ENCODE measurements at regions not wholly inside any gene's neighbourhood (a gene's known extent, or its start where the extent isn't known, plus 50 kb on each side); places are given as distances from the start of the nearest gene placed in this dataset.

- Histone ChIP-seq H3K27ac (replicated peaks) (no peak overlapping the region), H3K4me3 (replicated peaks; ENCODE audit: insufficient read depth, low read length) (no peak overlapping the region), H3K27me3 (ENCODE audit: insufficient read depth, poor library complexity, severe bottlenecking) (peaks cover 3% of the 10 kb centered on the region)
- no peak for DNase-seq (ENCODE audit: low read depth in 1 of 2, low spot score in 1 of 2)
- TF ChIP-seq REST (IDR thresholded peaks at IDR 0.05; ENCODE audit: insufficient replicate concordance, low read depth) (no peak), SPI1 (IDR thresholded peaks at IDR 0.05; ENCODE audit: borderline replicate concordance, low read depth) (no peak), CTCF (IDR thresholded peaks at IDR 0.05; ENCODE audit: insufficient read depth, low read length) (no peak), POLR2AphosphoS5 (IDR thresholded peaks at IDR 0.05; ENCODE audit: low read depth) (no peak), GABPA (IDR thresholded peaks at IDR 0.05; ENCODE audit: low read depth) (no peak)
These were observed 333.7 kb downstream of the CYP26B1 start for GRCh38 chr2:71813807-71814470.

GRCh38 chr2:71813315-71813714 lies 334.3 kb downstream of the CYP26B1 start:
- no peak overlapping the region for H3K27ac ChIP-seq (replicated peaks)
- H3K27me3 ChIP-seq (ENCODE audit: insufficient read depth, poor library complexity, severe bottlenecking): peaks cover 2% of the 10 kb centered on the region
- no peak overlapping the region for H3K4me3 ChIP-seq (replicated peaks; ENCODE audit: insufficient read depth, low read length)
- no peak for DNase-seq (ENCODE audit: low read depth in 1 of 2, low spot score in 1 of 2)
- TF ChIP-seq GABPA (IDR thresholded peaks at IDR 0.05; ENCODE audit: low read depth): no peak
- no peak for TF ChIP-seq SPI1 (IDR thresholded peaks at IDR 0.05; ENCODE audit: borderline replicate concordance, low read depth)
- TF ChIP-seq REST (IDR thresholded peaks at IDR 0.05; ENCODE audit: insufficient replicate concordance, low read depth): no peak
- TF ChIP-seq POLR2AphosphoS5 (IDR thresholded peaks at IDR 0.05; ENCODE audit: low read depth): no peak
- no peak for TF ChIP-seq CTCF (IDR thresholded peaks at IDR 0.05; ENCODE audit: insufficient read depth, low read length)

GRCh38 chr2:71812736-71813135 lies 334.9 kb downstream of the CYP26B1 start:
- Histone ChIP-seq H3K27me3 (ENCODE audit: insufficient read depth, poor library complexity, severe bottlenecking) (no peaks in the 10 kb centered on the region), H3K27ac (replicated peaks) (no peak overlapping the region), H3K4me3 (replicated peaks; ENCODE audit: insufficient read depth, low read length) (no peak overlapping the region)
- TF ChIP-seq REST (IDR thresholded peaks at IDR 0.05; ENCODE audit: insufficient replicate concordance, low read depth) (no peak), SPI1 (IDR thresholded peaks at IDR 0.05; ENCODE audit: borderline replicate concordance, low read depth) (no peak), POLR2AphosphoS5 (IDR thresholded peaks at IDR 0.05; ENCODE audit: low read depth) (no peak), GABPA (IDR thresholded peaks at IDR 0.05; ENCODE audit: low read depth) (no peak), CTCF (IDR thresholded peaks at IDR 0.05; ENCODE audit: insufficient read depth, low read length) (no peak)
- DNase-seq (ENCODE audit: low read depth in 1 of 2, low spot score in 1 of 2): no peak

All from HL-60 (cell line).